Heart left ventricle (tissue), 16 donors: ENCODE measurements at regions not wholly inside any gene's neighbourhood (a gene's known extent, or its start where the extent isn't known, plus 50 kb on each side); places are given as distances from the start of the nearest gene placed in this dataset.

Experiments
- ATAC-seq, 4 donors: fragments of 200-7000 bp; cut with Tn5 transposase; one replicate each; pipeline ENCODE4 v1.9.1; 2020 to 2022; ENCODE audit warnings: moderate library complexity in 4 of 4, mild to moderate bottlenecking in 3 of 4, moderate number of reproducible peaks in 1 of 4
- DNase-seq, 5 donors: peaks; one replicate each; pipeline ENCODE4 v3.0.0-alpha.2; 2020
- H3K27ac ChIP-seq, 12 donors: fragments of 200-600 bp; sonication (generic) in 4 of 12; one replicate each; pipeline versions ENCODE4 v1.5.0 to v1.8.0; 2016 to 2022; ENCODE audit warnings: mild to moderate bottlenecking in 2 of 12
- H3K27me3 ChIP-seq, 9 donors: fragments of 200-600 bp; sonication (generic) in 2 of 9; one replicate each; pipeline versions ENCODE4 v1.5.1 to v1.8.0; 2016 to 2022; ENCODE audit warnings: mild to moderate bottlenecking in 3 of 9
- H3K36me3 ChIP-seq, 9 donors: fragments of 200-600 bp; sonication (generic) in 2 of 9; one replicate each; pipeline versions ENCODE4 v1.5.0 to v1.8.0; 2018 to 2022; ENCODE audit warnings: mild to moderate bottlenecking in 2 of 9
- H3K4me1 ChIP-seq, 12 donors: fragments of 200-600 bp; sonication (generic) in 4 of 12; one replicate each; pipeline versions ENCODE4 v1.5.0 to v1.8.0; 2016 to 2022; ENCODE audit warnings: mild to moderate bottlenecking in 3 of 12
- H3K4me3 ChIP-seq, 12 donors: fragments of 200-600 bp; sonication (generic) in 4 of 12; one replicate each; pipeline versions ENCODE4 v1.5.0 to v1.8.0; 2017 to 2022; ENCODE audit warnings: mild to moderate bottlenecking in 9 of 12, moderate library complexity in 4 of 12
- H3K9me3 ChIP-seq, 12 donors: fragments of 200-600 bp; sonication (generic) in 4 of 12; one replicate each; pipeline versions ENCODE4 v1.5.0 to v1.8.0; 2016 to 2022; ENCODE audit warnings: mild to moderate bottlenecking in 1 of 12
- CTCF ChIP-seq, 12 donors: fragments of 200-600 bp; sonication (generic) in 4 of 12; IDR thresholded peaks; one replicate each; pipeline versions ENCODE4 v1.5.0 to v1.8.0; 2018 to 2022; ENCODE audit warnings: antibody characterized with exemption in 12 of 12, mild to moderate bottlenecking in 5 of 12
- POLR2A ChIP-seq, 2 donors: fragments of 450-650 bp; IDR thresholded peaks; one replicate each; pipeline ENCODE4 v1.6.1; 2017; ENCODE audit warnings: antibody characterized with exemption in 2 of 2, mild to moderate bottlenecking in 2 of 2, moderate library complexity in 2 of 2
- WGBS, 4 donors: extraction: QIAGEN DNeasy Blood & Tissue Kit in 2 of 4; methylation state at CpG; one replicate each; pipeline versions ENCODE4 v1.1.5 to v1.1.7; 2013 to 2018; 5-methylcytosine and 5-hydroxymethylcytosine counted together
- intact Hi-C, 10 donors: fragments of 100-400 bp; cut with DNase I; formaldehyde crosslinking; loops; one replicate each; pipeline versions ENCODE4 v1.11.1 to v1.14.2; 2022
- donor health status: ischemic (EF 13 %, LVEDD 7.1; RV severe dilation, severe dysfunction).
- donor health status: healthy with polysubstance abuse.
- donor health status: DM: no; HTN: yes; CAD: no.
- donor health status: DM: no; HTN: no; CAD: no.
- donor health status: ischemic (EF 25% LVEDD 6.9; RV normal size, moderate dysfunction).
- donor health status: ischemic (EF 25% LVEDD 5.7; RV mildly dilated, moderate dysfunction).
- donor health status: healthy.
- donor health status: DM: yes; HTN: yes; CAD: no.
- donor health status: ischemic (EF 35%, LVEDD 5.7; RV mildly dilated, moderate dysfunction).
- donor health status: nonischemic (EF 11% LVEDD 7.7; RV severe dilation, severe dysfunction).
- donor health status: DM: yes; HTN: yes; CAD: no.
- donor health status: PGD.
- donor health status: ischemic (EF 29% LVEDD 5.4; RV normal size, mild dysfunction).
- donor health status: nonischemic (EF 23%, LVEDD 6.1; RV moderate dilation, normal function).

DNA sequence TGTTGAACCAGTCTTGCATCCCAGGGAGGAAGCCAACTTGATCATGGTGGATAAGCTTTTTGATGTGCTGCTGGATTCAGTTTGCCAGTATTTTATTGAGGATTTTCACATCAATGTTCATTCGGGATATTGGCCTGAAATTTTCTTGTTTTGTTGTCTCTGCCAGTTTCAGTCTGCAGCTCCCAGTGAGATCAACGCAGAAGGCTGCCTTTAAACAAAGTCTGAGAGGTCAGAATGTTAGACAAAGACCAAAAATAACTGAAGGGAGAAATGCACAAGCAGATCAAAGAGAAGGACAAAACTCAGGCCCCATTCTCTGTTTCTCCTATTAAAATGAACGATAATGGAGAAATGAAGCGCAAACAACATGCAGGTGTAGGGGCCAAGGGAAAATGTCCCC lies 170.4 kb downstream of the NHLRC3 start:
- no peak for ATAC-seq
- WGBS, 4 donors = 64 to 83% (median 74%) methylated on average over 4 of the region's 4 CpGs
- no peaks in the 10 kb centered on the region for H3K27me3 ChIP-seq
- DNase-seq = no peak
- no peaks in the 10 kb centered on the region for H3K36me3 ChIP-seq
- no peak for TF ChIP-seq POLR2A (IDR thresholded peaks at IDR 0.05)
- TF ChIP-seq CTCF (IDR thresholded peaks at IDR 0.05) = no peak
- H3K4me1 ChIP-seq = peaks cover 0 to 13% (median 4%) of the 10 kb centered on the region in 12 donors
- H3K4me3 ChIP-seq = no peak overlapping the region
- peak overlapping the region in 3 of 12 donors; percentile 4 to 42 (median 24) for H3K27ac ChIP-seq
- H3K9me3 ChIP-seq = no peaks in the 10 kb centered on the region
- intact Hi-C loops = no loop called here

DNA sequence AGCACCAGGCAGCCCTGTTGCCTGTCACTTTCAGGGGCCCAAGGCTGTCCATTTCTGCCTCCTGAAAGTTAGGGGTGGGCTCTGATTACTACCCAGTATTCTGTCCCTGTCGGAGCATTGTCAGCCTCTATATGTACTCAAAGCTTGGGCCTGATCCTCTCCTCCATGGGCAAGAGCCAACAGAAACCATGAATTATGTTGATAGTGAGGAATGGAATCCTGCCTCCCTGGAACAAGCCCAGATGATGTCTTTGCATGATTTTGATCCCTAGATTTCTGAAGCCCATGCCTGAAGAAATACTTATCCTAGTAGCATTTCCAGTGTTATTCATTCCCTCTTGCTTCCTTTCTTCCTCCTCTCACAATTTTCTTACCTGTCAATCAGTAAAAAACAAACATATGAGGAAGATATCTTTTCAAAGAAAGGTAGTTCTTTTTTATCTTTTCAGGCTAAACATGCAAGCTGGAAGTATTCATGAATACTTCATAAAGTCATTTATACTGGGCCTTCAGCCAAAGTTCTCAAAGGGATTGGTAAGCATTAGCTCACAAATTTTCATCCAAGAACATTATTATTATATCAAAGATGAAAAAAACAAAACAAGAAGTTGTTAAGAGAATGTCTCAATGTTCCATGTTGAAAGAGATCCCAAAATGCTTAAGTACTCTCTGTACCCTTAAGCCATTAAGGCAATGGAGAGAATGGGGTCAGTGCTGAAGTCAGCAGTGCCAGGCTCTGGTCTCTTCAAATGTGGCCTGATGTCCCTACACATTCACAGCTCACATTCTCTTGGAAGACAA lies 171.7 kb downstream of the NHLRC3 start:
- H3K9me3 ChIP-seq = no peaks in the 10 kb centered on the region
- intact Hi-C loops = no loop called here
- H3K4me1 ChIP-seq = peaks cover 0 to 13% (median 4%) of the 10 kb centered on the region in 12 donors
- peak overlapping the region in 6 of 12 donors; percentile 21 to 42 (median 26) for H3K27ac ChIP-seq
- H3K4me3 ChIP-seq = no peak overlapping the region
- no peaks in the 10 kb centered on the region for H3K27me3 ChIP-seq
- 68 to 92% (median 75%) methylated on average over 1 of the region's 1 CpG for WGBS, 4 donors
- ATAC-seq (peak in 3 of 4 donors; percentile 60 to 79 (median 73)), DNase-seq (no peak)
- no peaks in the 10 kb centered on the region for H3K36me3 ChIP-seq
- no peak for TF ChIP-seq POLR2A (IDR thresholded peaks at IDR 0.05)
- TF ChIP-seq CTCF (IDR thresholded peaks at IDR 0.05) = no peak

GRCh38 chr13:39210961-39211534 lies 172.8 kb downstream of the NHLRC3 start:
- no peaks in the 10 kb centered on the region for H3K36me3 ChIP-seq
- peak overlapping the region in 2 of 12 donors; percentile 17 to 19 for H3K27ac ChIP-seq
- TF ChIP-seq POLR2A (IDR thresholded peaks at IDR 0.05) = no peak
- no peak for TF ChIP-seq CTCF (IDR thresholded peaks at IDR 0.05)
- H3K4me1 ChIP-seq = peaks cover 0 to 13% (median 4%) of the 10 kb centered on the region in 12 donors
- no peaks in the 10 kb centered on the region for H3K9me3 ChIP-seq
- DNase-seq (no peak), ATAC-seq (no peak)
- H3K4me3 ChIP-seq = no peak overlapping the region
- intact Hi-C loops = no loop called here
- 97 to 100% (median 99%) methylated on average over 1 of the region's 1 CpG for WGBS, 4 donors
- H3K27me3 ChIP-seq = no peaks in the 10 kb centered on the region

GRCh38 chr13:39215971-39216370 lies 177.7 kb downstream of the NHLRC3 start:
- DNase-seq (no peak), ATAC-seq (no peak)
- intact Hi-C loops = no loop called here
- no peak for TF ChIP-seq POLR2A (IDR thresholded peaks at IDR 0.05)
- no peak for TF ChIP-seq CTCF (IDR thresholded peaks at IDR 0.05)
- 94 to 97% (median 96%) methylated on average over 8 of the region's 8 CpGs for WGBS, 4 donors
- Histone ChIP-seq H3K27me3 (no peaks in the 10 kb centered on the region), H3K4me3 (no peak overlapping the region), H3K9me3 (no peaks in the 10 kb centered on the region), H3K27ac (no peak overlapping the region), H3K4me1 (peaks cover 0 to 2% (median 0%) of the 10 kb centered on the region in 12 donors), H3K36me3 (no peaks in the 10 kb centered on the region)
